Upper lobe of left lung (tissue), 6 donors: ENCODE measurements at regions not wholly inside any gene's neighbourhood (a gene's known extent, or its start where the extent isn't known, plus 50 kb on each side); places are given as distances from the start of the nearest gene placed in this dataset.

Experiments used
- ATAC-seq, 2 donors: fragments of 200-7000 bp; cut with Tn5 transposase; one replicate each; pipeline ENCODE4 v1.9.1; 2022; ENCODE audit warnings: mild to moderate bottlenecking in 2 of 2, moderate library complexity in 2 of 2; ENCODE audit not compliant: low FRiP score in 2 of 2
- DNase-seq, 2 donors: peaks; one replicate each; pipeline ENCODE4 v3.0.0-alpha.2; 2019 to 2020
- H3K27ac ChIP-seq, 4 donors: fragments of 200-600 bp; sonication (generic); one replicate each; pipeline ENCODE4 v1.5.1; 2016 to 2019
- H3K27me3 ChIP-seq, 4 donors: fragments of 200-600 bp; sonication (generic); one replicate each; pipeline ENCODE4 v1.5.1; 2017 to 2019
- H3K36me3 ChIP-seq, 4 donors: fragments of 200-600 bp; sonication (generic); one replicate each; pipeline ENCODE4 v1.5.1; 2016 to 2019
- H3K4me1 ChIP-seq, 4 donors: fragments of 200-600 bp; sonication (generic); one replicate each; pipeline ENCODE4 v1.5.1; 2018 to 2019
- H3K4me3 ChIP-seq, 4 donors: fragments of 200-600 bp; sonication (generic); one replicate each; pipeline ENCODE4 v1.5.1; 2017 to 2019; ENCODE audit warnings: mild to moderate bottlenecking in 2 of 4, moderate library complexity in 1 of 4
- H3K9me3 ChIP-seq, 4 donors: fragments of 200-600 bp; sonication (generic); one replicate each; pipeline ENCODE4 v1.5.1; 2018 to 2019
- CTCF ChIP-seq, 6 experiments: fragments of 450-650 bp in 4 of 6; fragments of 200-600 bp in 2 of 6; sonication (generic) in 2 of 6; IDR thresholded peaks; one replicate each; pipeline ENCODE4 v1.5.1; 2016 to 2019; ENCODE audit warnings: antibody characterized with exemption in 6 of 6
- EP300 ChIP-seq, 4 donors: sonication (generic); formaldehyde crosslinking; IDR thresholded peaks; one replicate each; pipeline ENCODE4 v1.5.1; 2017; ENCODE audit warnings: antibody characterized with exemption in 4 of 4, control low read depth in 2 of 4
- POLR2A ChIP-seq, 4 donors: fragments of 450-650 bp; IDR thresholded peaks; one replicate each; pipeline ENCODE4 v1.5.1; 2016 to 2017; ENCODE audit warnings: antibody characterized with exemption in 4 of 4, mild to moderate bottlenecking in 2 of 4
- POLR2AphosphoS5 ChIP-seq, 2 donors: sonication (generic); formaldehyde crosslinking; IDR thresholded peaks; one replicate each; pipeline ENCODE4 v1.5.1; 2017; ENCODE audit warnings: antibody characterized with exemption in 2 of 2
- WGBS, 2 donors: methylation state at CpG; one replicate each; pipeline ENCODE4 v1.1.5; 2017 to 2018; 5-methylcytosine and 5-hydroxymethylcytosine counted together
- donor health status: DM: no; HTN: no; CAD: no; lungs with moderate emphysema.
- donor health status: DM: no; HTN: yes; CAD: no; lungs with severe emphysema.

GRCh38 chr4:78704981-78705683 is 71.0 kb upstream of the BMP2K start:
- no peak overlapping the region for H3K27ac ChIP-seq
- H3K36me3 ChIP-seq: no peaks in the 10 kb centered on the region
- no peaks in the 10 kb centered on the region for H3K4me1 ChIP-seq
- peak in 1 of 2 donors; percentile 76 for ATAC-seq
- peaks cover 0 to 14% (median 4%) of the 10 kb centered on the region in 4 donors for H3K9me3 ChIP-seq
- TF ChIP-seq CTCF (IDR thresholded peaks at IDR 0.05): no peak
- TF ChIP-seq POLR2AphosphoS5 (IDR thresholded peaks at IDR 0.05): no peak
- TF ChIP-seq EP300 (IDR thresholded peaks at IDR 0.05): no peak
- TF ChIP-seq POLR2A (IDR thresholded peaks at IDR 0.05): no peak
- WGBS, 2 donors: 90% methylated on average over 3 of the region's 3 CpGs
- H3K27me3 ChIP-seq: no peaks in the 10 kb centered on the region
- no peak for DNase-seq
- H3K4me3 ChIP-seq: no peak overlapping the region

- DNase-seq (no peak), ATAC-seq (peak in 1 of 2 donors; percentile 55)
- TF ChIP-seq POLR2A (IDR thresholded peaks at IDR 0.05): no peak
- no peak for TF ChIP-seq EP300 (IDR thresholded peaks at IDR 0.05)
- no peak for TF ChIP-seq POLR2AphosphoS5 (IDR thresholded peaks at IDR 0.05)
- TF ChIP-seq CTCF (IDR thresholded peaks at IDR 0.05): no peak
- Histone ChIP-seq H3K36me3 (no peaks in the 10 kb centered on the region), H3K27ac (no peak overlapping the region), H3K9me3 (peaks cover 0 to 18% (median 4%) of the 10 kb centered on the region in 4 donors), H3K27me3 (no peaks in the 10 kb centered on the region), H3K4me3 (no peak overlapping the region), H3K4me1 (no peaks in the 10 kb centered on the region)
- 59 to 66% methylated on average over 6 of the region's 6 CpGs for WGBS, 2 donors
Measured at GRCh38 chr4:78706302-78706701, 69.8 kb upstream of the BMP2K start.

GRCh38 chr4:78707268-78707667 is 68.9 kb upstream of the BMP2K start:
- Histone ChIP-seq H3K4me1 (no peaks in the 10 kb centered on the region), H3K9me3 (peaks cover 0 to 15% (median 4%) of the 10 kb centered on the region in 4 donors), H3K4me3 (no peak overlapping the region), H3K27ac (no peak overlapping the region), H3K27me3 (no peaks in the 10 kb centered on the region), H3K36me3 (no peaks in the 10 kb centered on the region)
- 41 to 60% methylated on average over 2 of the region's 2 CpGs for WGBS, 2 donors
- TF ChIP-seq EP300 (IDR thresholded peaks at IDR 0.05) (no peak), POLR2AphosphoS5 (IDR thresholded peaks at IDR 0.05) (no peak), POLR2A (IDR thresholded peaks at IDR 0.05) (no peak), CTCF (IDR thresholded peaks at IDR 0.05) (no peak)
- DNase-seq (no peak), ATAC-seq (no peak)

- TF ChIP-seq EP300 (IDR thresholded peaks at IDR 0.05) (no peak), POLR2AphosphoS5 (IDR thresholded peaks at IDR 0.05) (no peak), CTCF (IDR thresholded peaks at IDR 0.05) (no peak)
- ATAC-seq: no peak
- no peaks in the 10 kb centered on the region for H3K27me3 ChIP-seq
Measured at GRCh38 chr4:78707793-78708192, 68.4 kb upstream of the BMP2K start.

GRCh38 chr4:78710536-78710935 is 65.6 kb upstream of the BMP2K start:
- Histone ChIP-seq H3K4me1 (no peaks in the 10 kb centered on the region), H3K27me3 (no peaks in the 10 kb centered on the region), H3K9me3 (peaks cover 0 to 4% (median 0%) of the 10 kb centered on the region in 4 donors), H3K27ac (no peak overlapping the region), H3K36me3 (no peaks in the 10 kb centered on the region), H3K4me3 (no peak overlapping the region)
- ATAC-seq (no peak), DNase-seq (no peak)
- no peak for TF ChIP-seq POLR2A (IDR thresholded peaks at IDR 0.05)
- TF ChIP-seq POLR2AphosphoS5 (IDR thresholded peaks at IDR 0.05): no peak
- TF ChIP-seq EP300 (IDR thresholded peaks at IDR 0.05): no peak
- no peak for TF ChIP-seq CTCF (IDR thresholded peaks at IDR 0.05)

More at GRCh38 chr4:78707793-78708192, 68.4 kb upstream of the BMP2K start:
- H3K9me3 ChIP-seq: peaks cover 0 to 9% (median 3%) of the 10 kb centered on the region in 4 donors
- H3K27ac ChIP-seq: no peak overlapping the region
- no peak for DNase-seq
- H3K4me3 ChIP-seq: no peak overlapping the region
- H3K4me1 ChIP-seq: no peaks in the 10 kb centered on the region
- 85 to 87% methylated on average over 5 of the region's 5 CpGs for WGBS, 2 donors
- H3K36me3 ChIP-seq: no peaks in the 10 kb centered on the region
